Gastroesophageal sphincter (tissue), 3 donors: ENCODE measurements at regions not wholly inside any gene's neighbourhood (a gene's known extent, or its start where the extent isn't known, plus 50 kb on each side); places are given as distances from the start of the nearest gene placed in this dataset.

Experiments
- POLR2A ChIP-seq, 2 donors: fragments of 450-650 bp; IDR thresholded peaks; one replicate each; pipeline ENCODE4 v1.6.1; 2017; ENCODE audit warnings: antibody characterized with exemption in 2 of 2, mild to moderate bottlenecking in 2 of 2, moderate library complexity in 1 of 2
- TF ChIP-seq, protein P1 (sequence below), 4 experiments: fragments of 200-600 bp in 2 of 4; fragments of 450-650 bp in 2 of 4; sonication (generic) in 1 of 4; IDR thresholded peaks; one replicate each; pipeline ENCODE4 v1.5.1; 2017 to 2019; ENCODE audit warnings: antibody characterized with exemption in 4 of 4, mild to moderate bottlenecking in 2 of 4, moderate library complexity in 2 of 4

DNA sequence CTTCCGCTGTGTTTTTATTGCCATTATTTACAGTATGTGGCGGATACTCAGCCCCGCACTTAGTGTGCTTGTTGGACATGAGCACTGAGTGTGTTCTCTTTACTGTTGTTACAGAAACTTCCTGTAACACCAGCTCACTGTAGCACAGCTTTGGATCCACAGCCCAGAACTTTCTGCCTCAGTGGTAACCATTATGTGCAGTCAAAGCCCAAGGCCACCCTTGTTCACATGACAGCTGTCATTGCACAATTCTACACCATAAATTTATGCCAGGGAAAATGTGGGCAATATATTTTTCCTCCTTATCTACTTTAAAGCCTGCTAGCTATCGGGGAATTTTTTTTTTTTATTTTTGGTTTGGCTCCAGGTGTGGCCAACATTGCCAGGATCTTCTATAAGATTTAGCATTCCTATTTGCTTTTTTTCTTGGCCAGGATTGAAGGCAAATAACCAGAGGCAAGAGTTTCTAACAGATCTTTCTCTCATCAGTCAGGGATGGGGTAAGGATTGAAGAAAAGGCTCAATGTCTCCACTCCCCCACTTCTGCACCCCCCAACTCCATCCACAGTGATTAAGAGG is 176.0 kb upstream of the PELI2 start:
- TF ChIP-seq, protein P1, sequence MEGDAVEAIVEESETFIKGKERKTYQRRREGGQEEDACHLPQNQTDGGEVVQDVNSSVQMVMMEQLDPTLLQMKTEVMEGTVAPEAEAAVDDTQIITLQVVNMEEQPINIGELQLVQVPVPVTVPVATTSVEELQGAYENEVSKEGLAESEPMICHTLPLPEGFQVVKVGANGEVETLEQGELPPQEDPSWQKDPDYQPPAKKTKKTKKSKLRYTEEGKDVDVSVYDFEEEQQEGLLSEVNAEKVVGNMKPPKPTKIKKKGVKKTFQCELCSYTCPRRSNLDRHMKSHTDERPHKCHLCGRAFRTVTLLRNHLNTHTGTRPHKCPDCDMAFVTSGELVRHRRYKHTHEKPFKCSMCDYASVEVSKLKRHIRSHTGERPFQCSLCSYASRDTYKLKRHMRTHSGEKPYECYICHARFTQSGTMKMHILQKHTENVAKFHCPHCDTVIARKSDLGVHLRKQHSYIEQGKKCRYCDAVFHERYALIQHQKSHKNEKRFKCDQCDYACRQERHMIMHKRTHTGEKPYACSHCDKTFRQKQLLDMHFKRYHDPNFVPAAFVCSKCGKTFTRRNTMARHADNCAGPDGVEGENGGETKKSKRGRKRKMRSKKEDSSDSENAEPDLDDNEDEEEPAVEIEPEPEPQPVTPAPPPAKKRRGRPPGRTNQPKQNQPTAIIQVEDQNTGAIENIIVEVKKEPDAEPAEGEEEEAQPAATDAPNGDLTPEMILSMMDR (IDR thresholded peaks at IDR 0.05) = no peak
- TF ChIP-seq POLR2A (IDR thresholded peaks at IDR 0.05) = no peak
